Body of pancreas (tissue), 4 donors: ENCODE measurements at regions not wholly inside any gene's neighbourhood (a gene's known extent, or its start where the extent isn't known, plus 50 kb on each side); places are given as distances from the start of the nearest gene placed in this dataset.

Experiments
- ATAC-seq: fragments of 150-250 bp; one replicate; pipeline ENCODE4 v1.9.1; 2016
- DNase-seq, 4 donors: peaks; one replicate each; pipeline ENCODE4 v3.0.0-alpha.2; 2019
- H3K27ac ChIP-seq, 4 donors: fragments of 200-600 bp; sonication (generic); 1 replicate in 3 of 4; 2 replicates in 1 of 4; pipeline versions ENCODE4 v1.5.1 to v1.6.1; 2016 to 2019; ENCODE audit warnings: mild to moderate bottlenecking in 1 of 4, mixed read lengths in 1 of 4, moderate library complexity in 1 of 4
- H3K27me3 ChIP-seq, 2 donors: fragments of 200-600 bp; sonication (generic); one replicate each; pipeline ENCODE4 v1.6.0; 2016; ENCODE audit warnings: mild to moderate bottlenecking in 1 of 2
- H3K36me3 ChIP-seq, 2 donors: fragments of 200-600 bp; sonication (generic); replicated peaks in 1 of 2; 2 replicates each; pipeline ENCODE4 v1.5.1; 2016; ENCODE audit warnings: low read depth in 2 of 2; ENCODE audit not compliant: insufficient read depth in 1 of 2
- H3K4me1 ChIP-seq: fragments of 200-600 bp; sonication (generic); one replicate; pipeline ENCODE4 v1.6.0; 2016
- H3K4me3 ChIP-seq, 2 donors: fragments of 200-600 bp; sonication (generic); 1 replicate in 1 of 2; 2 replicates in 1 of 2; pipeline ENCODE4 v1.5.1; 2016 to 2019
- H3K9me3 ChIP-seq, 3 donors: fragments of 200-600 bp; sonication (generic); 1 replicate in 2 of 3; 2 replicates in 1 of 3; pipeline ENCODE4 v1.5.1; 2016
- POLR2A ChIP-seq, 3 donors: fragments of 450-650 bp; IDR thresholded peaks; one replicate each; pipeline ENCODE4 v1.6.1; 2016; ENCODE audit warnings: antibody characterized with exemption in 3 of 3, mild to moderate bottlenecking in 2 of 3
- WGBS, 2 donors: methylation state at CpG; one replicate each; pipeline ENCODE4 v1.1.5; 2017; 5-methylcytosine and 5-hydroxymethylcytosine counted together
- intact Hi-C: fragments of 100-400 bp; cut with DNase I; formaldehyde crosslinking; loops from one replicate; pipeline ENCODE4 v1.15.1; 2023
- TF ChIP-seq, protein P1 (sequence below), 7 experiments: fragments of 450-650 bp in 4 of 7; fragments of 200-600 bp in 3 of 7; sonication (generic) in 3 of 7; IDR thresholded peaks; one replicate each; pipeline ENCODE4 v1.5.1; 2016 to 2019; ENCODE audit warnings: antibody characterized with exemption in 7 of 7

DNA sequence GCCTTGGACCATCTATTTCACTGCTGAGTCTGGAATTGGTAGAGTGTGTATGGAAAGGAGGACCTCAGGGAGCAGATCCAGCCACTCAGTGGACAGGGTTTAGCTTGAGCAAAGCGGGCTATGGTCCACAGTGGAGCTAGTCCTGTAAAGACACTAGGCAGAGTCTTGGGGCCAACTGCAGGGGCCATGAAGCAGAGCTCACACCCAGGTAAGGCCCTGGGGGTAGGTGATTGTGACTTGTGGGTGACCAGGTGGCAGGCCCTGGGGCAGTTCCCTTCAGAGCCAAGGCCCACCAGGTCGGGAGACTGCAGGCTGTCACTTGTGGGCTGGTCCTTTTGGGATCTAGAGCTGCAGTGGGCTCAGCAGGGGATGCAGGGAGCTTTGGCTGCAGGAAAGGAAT, 80.8 kb upstream of the EPHB3 start:
- intact Hi-C loops = no loop called here
- no peak for ATAC-seq
- no peaks in the 10 kb centered on the region for H3K4me1 ChIP-seq
- no peak overlapping the region for H3K27ac ChIP-seq
- TF ChIP-seq, protein P1, sequence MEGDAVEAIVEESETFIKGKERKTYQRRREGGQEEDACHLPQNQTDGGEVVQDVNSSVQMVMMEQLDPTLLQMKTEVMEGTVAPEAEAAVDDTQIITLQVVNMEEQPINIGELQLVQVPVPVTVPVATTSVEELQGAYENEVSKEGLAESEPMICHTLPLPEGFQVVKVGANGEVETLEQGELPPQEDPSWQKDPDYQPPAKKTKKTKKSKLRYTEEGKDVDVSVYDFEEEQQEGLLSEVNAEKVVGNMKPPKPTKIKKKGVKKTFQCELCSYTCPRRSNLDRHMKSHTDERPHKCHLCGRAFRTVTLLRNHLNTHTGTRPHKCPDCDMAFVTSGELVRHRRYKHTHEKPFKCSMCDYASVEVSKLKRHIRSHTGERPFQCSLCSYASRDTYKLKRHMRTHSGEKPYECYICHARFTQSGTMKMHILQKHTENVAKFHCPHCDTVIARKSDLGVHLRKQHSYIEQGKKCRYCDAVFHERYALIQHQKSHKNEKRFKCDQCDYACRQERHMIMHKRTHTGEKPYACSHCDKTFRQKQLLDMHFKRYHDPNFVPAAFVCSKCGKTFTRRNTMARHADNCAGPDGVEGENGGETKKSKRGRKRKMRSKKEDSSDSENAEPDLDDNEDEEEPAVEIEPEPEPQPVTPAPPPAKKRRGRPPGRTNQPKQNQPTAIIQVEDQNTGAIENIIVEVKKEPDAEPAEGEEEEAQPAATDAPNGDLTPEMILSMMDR (IDR thresholded peaks at IDR 0.05) = no peak
- TF ChIP-seq POLR2A (IDR thresholded peaks at IDR 0.05) = no peak
- no peaks in the 10 kb centered on the region for H3K27me3 ChIP-seq
- WGBS, 2 donors = 54 to 78% methylated on average over 2 of the region's 2 CpGs
- H3K9me3 ChIP-seq = no peaks in the 10 kb centered on the region
- H3K36me3 ChIP-seq = no peaks in the 10 kb centered on the region
- no peak overlapping the region for H3K4me3 ChIP-seq
- DNase-seq = no peak

DNA sequence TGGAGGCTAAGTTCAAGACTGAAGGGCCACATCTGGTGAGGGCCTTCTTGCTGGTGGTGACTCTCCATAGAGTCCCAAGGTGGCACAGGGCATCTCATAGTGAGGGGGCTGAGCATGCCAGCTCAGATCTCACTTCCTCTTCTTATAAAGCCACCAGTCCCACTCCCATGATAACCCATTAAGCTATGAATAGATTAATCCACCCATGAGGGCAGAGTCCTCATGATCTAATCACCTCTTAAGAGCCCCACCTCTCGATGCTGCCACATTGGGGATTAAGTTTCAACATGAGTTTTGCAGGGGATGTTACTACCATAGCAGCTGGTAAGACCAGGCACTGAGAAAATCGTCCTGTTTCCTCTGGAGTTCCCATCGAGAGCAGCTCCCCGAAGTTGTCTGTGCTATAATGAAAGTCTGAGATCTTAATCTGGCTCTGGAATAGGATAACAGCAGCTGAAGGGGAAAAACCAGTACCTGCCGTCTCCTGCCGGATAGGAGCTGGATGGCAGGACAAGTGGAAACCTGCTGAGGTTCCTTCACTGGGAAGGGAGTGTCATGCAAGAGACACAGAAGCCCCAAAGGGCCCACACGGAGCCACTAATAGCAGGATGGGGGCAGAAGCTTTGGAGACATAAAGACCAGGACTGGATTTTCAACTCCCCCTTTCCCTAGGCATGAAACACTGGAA, 79.5 kb upstream of the EPHB3 start:
- no peak for ATAC-seq
- no peaks in the 10 kb centered on the region for H3K27me3 ChIP-seq
- TF ChIP-seq POLR2A (IDR thresholded peaks at IDR 0.05) = no peak
- TF ChIP-seq, protein P1 (IDR thresholded peaks at IDR 0.05) = no peak
- intact Hi-C loops = no loop called here
- no peak overlapping the region for H3K27ac ChIP-seq
- H3K4me3 ChIP-seq = no peak overlapping the region
- H3K4me1 ChIP-seq = no peaks in the 10 kb centered on the region
- H3K9me3 ChIP-seq = no peaks in the 10 kb centered on the region
- H3K36me3 ChIP-seq = no peaks in the 10 kb centered on the region
- 57 to 59% methylated on average over 7 of the region's 7 CpGs for WGBS, 2 donors
- DNase-seq = no peak

DNA sequence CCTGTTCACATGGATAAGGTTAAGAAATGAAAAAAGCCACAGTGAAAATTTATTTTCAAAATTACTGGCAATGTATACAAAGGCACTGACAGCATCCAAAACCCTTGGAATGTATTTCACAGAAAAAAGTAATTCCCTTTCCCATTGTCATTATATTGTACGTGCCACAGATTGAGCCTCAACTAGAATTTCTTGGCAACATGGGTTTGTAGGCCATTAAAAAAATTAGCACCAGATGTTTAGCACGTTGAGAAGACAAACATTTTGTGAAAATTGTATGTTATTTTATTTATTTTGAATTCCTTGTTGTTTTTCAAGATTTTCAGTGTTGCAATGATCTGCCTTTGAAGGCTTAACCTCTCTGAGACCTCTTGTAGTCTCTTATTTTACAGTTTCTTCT, 76.3 kb upstream of the EPHB3 start:
- DNase-seq = no peak
- Histone ChIP-seq H3K9me3 (no peaks in the 10 kb centered on the region), H3K27me3 (no peaks in the 10 kb centered on the region), H3K36me3 (no peaks in the 10 kb centered on the region), H3K4me3 (no peak overlapping the region), H3K27ac (no peak overlapping the region), H3K4me1 (no peaks in the 10 kb centered on the region)
- ATAC-seq = no peak
- TF ChIP-seq POLR2A (IDR thresholded peaks at IDR 0.05) = no peak
- TF ChIP-seq, protein P1 (IDR thresholded peaks at IDR 0.05) = no peak
- intact Hi-C loops = no loop called here
- WGBS, 2 donors = 50 to 53% methylated on average over 2 of the region's 2 CpGs

DNA sequence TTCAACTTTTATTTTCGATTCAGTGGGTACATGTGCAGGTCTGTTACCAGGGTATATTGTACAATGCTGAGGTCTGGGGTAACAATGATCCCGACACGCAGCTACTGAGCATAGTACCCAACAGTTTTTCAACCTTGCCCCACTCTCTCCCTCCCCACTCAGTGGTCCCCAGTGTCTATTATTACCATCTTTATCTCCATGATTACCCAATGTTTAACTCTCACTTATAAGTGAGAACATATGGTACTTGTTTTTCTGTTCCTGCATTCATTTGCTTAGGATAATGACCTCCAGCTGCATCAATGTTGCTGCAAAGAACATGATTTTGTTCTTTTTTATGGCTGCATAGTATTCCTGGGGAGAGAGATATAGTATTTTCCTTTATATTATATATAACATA, 75.7 kb upstream of the EPHB3 start:
- H3K4me3 ChIP-seq = no peak overlapping the region
- 83 to 88% methylated on average over 3 of the region's 3 CpGs for WGBS, 2 donors

More for the DNA sequence above, 75.7 kb upstream of the EPHB3 start:
- Histone ChIP-seq H3K27me3 (no peaks in the 10 kb centered on the region), H3K4me1 (peaks cover 4% of the 10 kb centered on the region), H3K27ac (no peak overlapping the region), H3K9me3 (no peaks in the 10 kb centered on the region), H3K36me3 (no peaks in the 10 kb centered on the region)
- ATAC-seq (no peak), DNase-seq (no peak)
- intact Hi-C loops = no loop called here
- TF ChIP-seq, protein P1 (IDR thresholded peaks at IDR 0.05) = no peak
- TF ChIP-seq POLR2A (IDR thresholded peaks at IDR 0.05) = no peak
